ENCODE measurements at regions not wholly inside any gene's neighbourhood (a gene's known extent, or its start where the extent isn't known, plus 50 kb on each side); places are given as distances from the start of the nearest gene placed in this dataset.

- Histone ChIP-seq H3K27me3 (ENCODE audit: insufficient read depth, low read length) (no peaks in the 10 kb centered on the region), H3K4me1 (ENCODE audit: insufficient read depth, low read length) (no peaks in the 10 kb centered on the region), H3K27ac (ENCODE audit: low read length) (no peak overlapping the region), H3K4me3 (ENCODE audit: low read length) (no peak overlapping the region), H3K9me3 (ENCODE audit: insufficient read depth, low read depth, low read length) (no peaks in the 10 kb centered on the region), H3K9ac (ENCODE audit: low read depth, low read length) (no peak overlapping the region), H3K36me3 (ENCODE audit: insufficient read depth, low read depth, low read length) (no peaks in the 10 kb centered on the region)
These were observed 392.6 kb upstream of the INTU start for GRCh38 chr4:127239902-127240763.

DNA sequence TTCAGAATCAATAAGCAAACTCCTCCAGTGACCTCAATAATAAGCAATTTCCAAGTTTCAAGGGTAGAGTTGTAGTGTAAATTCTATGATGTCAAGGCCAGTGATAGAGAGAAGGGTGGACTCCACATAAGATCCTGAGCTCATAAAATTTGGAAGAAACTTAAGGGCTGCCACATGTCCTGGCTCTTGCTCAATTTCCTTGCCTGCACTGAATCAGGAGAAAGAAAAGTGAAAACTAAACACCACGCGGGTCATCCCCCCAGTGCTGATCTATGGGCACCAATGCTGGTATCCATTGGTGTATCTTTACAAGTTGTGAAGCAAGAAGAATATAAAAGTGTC is 392.0 kb upstream of the INTU start:
- no peak overlapping the region for H3K4me3 ChIP-seq (ENCODE audit: low read length)
- no peaks in the 10 kb centered on the region for H3K36me3 ChIP-seq (ENCODE audit: insufficient read depth, low read depth, low read length)
- H3K9me3 ChIP-seq (ENCODE audit: insufficient read depth, low read depth, low read length): no peaks in the 10 kb centered on the region
- H3K4me1 ChIP-seq (ENCODE audit: insufficient read depth, low read length): no peaks in the 10 kb centered on the region
- no peak overlapping the region for H3K9ac ChIP-seq (ENCODE audit: low read depth, low read length)
- H3K27me3 ChIP-seq (ENCODE audit: insufficient read depth, low read length): no peaks in the 10 kb centered on the region
- no peak overlapping the region for H3K27ac ChIP-seq (ENCODE audit: low read length)

- Histone ChIP-seq H3K4me1 (ENCODE audit: insufficient read depth, low read length) (no peaks in the 10 kb centered on the region), H3K27me3 (ENCODE audit: insufficient read depth, low read length) (no peaks in the 10 kb centered on the region), H3K9me3 (ENCODE audit: insufficient read depth, low read depth, low read length) (no peaks in the 10 kb centered on the region), H3K36me3 (ENCODE audit: insufficient read depth, low read depth, low read length) (no peaks in the 10 kb centered on the region), H3K4me3 (ENCODE audit: low read length) (no peak overlapping the region), H3K27ac (ENCODE audit: low read length) (no peak overlapping the region), H3K9ac (ENCODE audit: low read depth, low read length) (no peak overlapping the region)
These were observed 388.2 kb upstream of the INTU start for GRCh38 chr4:127244515-127244914.

GRCh38 chr4:127246963-127247952 is 385.5 kb upstream of the INTU start:
- Histone ChIP-seq H3K36me3 (ENCODE audit: insufficient read depth, low read depth, low read length) (no peaks in the 10 kb centered on the region), H3K27ac (ENCODE audit: low read length) (no peak overlapping the region), H3K9ac (ENCODE audit: low read depth, low read length) (no peak overlapping the region), H3K4me1 (ENCODE audit: insufficient read depth, low read length) (no peaks in the 10 kb centered on the region), H3K27me3 (ENCODE audit: insufficient read depth, low read length) (no peaks in the 10 kb centered on the region), H3K4me3 (ENCODE audit: low read length) (no peak overlapping the region), H3K9me3 (ENCODE audit: insufficient read depth, low read depth, low read length) (no peaks in the 10 kb centered on the region)

DNA sequence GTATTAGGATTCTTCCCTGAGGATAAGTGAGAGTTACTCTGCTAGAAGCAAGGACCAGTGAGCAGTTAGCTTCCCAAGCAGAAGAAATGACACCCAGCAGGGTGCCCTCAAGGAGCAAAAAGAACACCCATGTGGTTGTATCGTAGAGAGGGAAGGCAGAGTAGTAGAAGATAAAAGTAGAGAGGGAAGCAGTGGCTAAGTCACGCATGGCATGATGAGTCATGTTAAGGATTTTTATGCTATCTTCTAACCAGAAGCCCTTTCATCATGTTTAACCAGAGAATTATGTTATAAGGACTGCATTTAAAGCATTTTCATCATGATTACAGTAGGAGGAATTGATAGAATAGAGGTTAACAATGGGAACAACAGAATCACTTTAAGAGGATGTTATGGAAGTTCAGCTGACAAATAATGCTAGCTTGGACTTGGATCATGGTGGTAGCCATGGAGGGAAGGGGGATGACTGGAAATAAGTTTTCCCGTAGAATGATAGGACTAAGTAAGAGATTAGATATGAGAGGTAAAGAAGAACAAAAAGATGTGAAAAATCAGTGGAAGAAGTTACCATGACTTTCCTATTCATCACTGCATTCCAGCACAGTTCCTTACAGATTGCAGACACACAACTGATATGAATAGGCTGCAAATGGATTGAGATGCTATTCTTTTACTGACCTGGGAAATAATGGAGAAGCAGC is 383.5 kb upstream of the INTU start:
- no peaks in the 10 kb centered on the region for H3K9me3 ChIP-seq (ENCODE audit: insufficient read depth, low read depth, low read length)
- H3K36me3 ChIP-seq (ENCODE audit: insufficient read depth, low read depth, low read length): no peaks in the 10 kb centered on the region
- H3K27ac ChIP-seq (ENCODE audit: low read length): no peak overlapping the region
- no peaks in the 10 kb centered on the region for H3K4me1 ChIP-seq (ENCODE audit: insufficient read depth, low read length)
- H3K9ac ChIP-seq (ENCODE audit: low read depth, low read length): no peak overlapping the region
- no peak overlapping the region for H3K4me3 ChIP-seq (ENCODE audit: low read length)
- H3K27me3 ChIP-seq (ENCODE audit: insufficient read depth, low read length): no peaks in the 10 kb centered on the region

- Histone ChIP-seq H3K27me3 (ENCODE audit: insufficient read depth, low read length) (no peaks in the 10 kb centered on the region), H3K9ac (ENCODE audit: low read depth, low read length) (no peak overlapping the region), H3K27ac (ENCODE audit: low read length) (no peak overlapping the region), H3K4me3 (ENCODE audit: low read length) (no peak overlapping the region), H3K9me3 (ENCODE audit: insufficient read depth, low read depth, low read length) (no peaks in the 10 kb centered on the region), H3K36me3 (ENCODE audit: insufficient read depth, low read depth, low read length) (no peaks in the 10 kb centered on the region), H3K4me1 (ENCODE audit: insufficient read depth, low read length) (no peaks in the 10 kb centered on the region)
These were observed 383.0 kb upstream of the INTU start for GRCh38 chr4:127249767-127250108.

- H3K27ac ChIP-seq (ENCODE audit: low read length): no peak overlapping the region
- no peak overlapping the region for H3K4me3 ChIP-seq (ENCODE audit: low read length)
- H3K36me3 ChIP-seq (ENCODE audit: insufficient read depth, low read depth, low read length): no peaks in the 10 kb centered on the region
These were observed 382.2 kb upstream of the INTU start for GRCh38 chr4:127250577-127250976.

DNA sequence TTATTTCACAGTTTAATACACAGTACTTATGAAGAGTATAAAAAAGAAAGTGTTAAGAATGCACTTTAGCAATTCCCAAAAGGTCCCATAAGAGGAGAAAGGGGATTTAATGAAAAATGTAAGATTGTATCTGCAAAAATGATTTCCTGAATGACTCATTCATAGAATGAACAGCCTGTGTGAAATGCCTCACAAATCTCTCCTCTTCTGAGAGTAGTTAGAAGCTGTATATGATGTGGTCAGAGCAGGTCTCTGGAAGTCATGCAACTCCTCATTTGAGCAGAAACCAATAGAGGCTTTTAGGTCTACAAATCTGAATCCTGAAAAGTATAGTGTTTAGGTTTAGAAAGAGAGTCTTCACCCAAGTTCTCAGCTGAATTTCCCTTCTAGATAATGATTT is 381.3 kb upstream of the INTU start:
- Histone ChIP-seq H3K27me3 (ENCODE audit: insufficient read depth, low read length) (no peaks in the 10 kb centered on the region), H3K27ac (ENCODE audit: low read length) (no peak overlapping the region), H3K4me3 (ENCODE audit: low read length) (no peak overlapping the region), H3K4me1 (ENCODE audit: insufficient read depth, low read length) (no peaks in the 10 kb centered on the region), H3K36me3 (ENCODE audit: insufficient read depth, low read depth, low read length) (no peaks in the 10 kb centered on the region), H3K9ac (ENCODE audit: low read depth, low read length) (no peak overlapping the region), H3K9me3 (ENCODE audit: insufficient read depth, low read depth, low read length) (no peaks in the 10 kb centered on the region; the same call in 1 of the 2 replicates)

More at GRCh38 chr4:127250577-127250976, 382.2 kb upstream of the INTU start:
- Histone ChIP-seq H3K9me3 (ENCODE audit: insufficient read depth, low read depth, low read length) (no peaks in the 10 kb centered on the region), H3K27me3 (ENCODE audit: insufficient read depth, low read length) (no peaks in the 10 kb centered on the region), H3K9ac (ENCODE audit: low read depth, low read length) (no peak overlapping the region), H3K4me1 (ENCODE audit: insufficient read depth, low read length) (no peaks in the 10 kb centered on the region)

DNA sequence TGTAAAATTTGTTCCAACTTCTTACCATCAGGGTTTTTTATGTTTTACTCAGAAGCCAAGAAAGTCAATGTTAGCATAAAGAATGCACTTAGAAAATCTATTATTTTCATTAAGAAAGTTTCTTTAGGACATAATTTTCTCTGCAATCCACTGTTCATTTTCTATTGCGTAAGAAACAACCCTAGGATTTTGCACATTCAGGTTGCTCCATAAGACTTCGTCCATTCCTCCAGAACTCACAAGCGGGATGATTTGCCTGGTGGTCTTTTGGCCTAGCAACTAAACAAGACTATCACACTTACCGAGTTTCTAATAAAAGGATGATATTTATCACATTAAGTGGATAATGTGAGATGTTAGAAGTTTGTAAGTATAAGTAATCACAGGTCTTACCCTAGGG is 376.3 kb upstream of the INTU start:
- Histone ChIP-seq H3K27ac (ENCODE audit: low read length) (no peak overlapping the region), H3K4me3 (ENCODE audit: low read length) (no peak overlapping the region), H3K9me3 (ENCODE audit: insufficient read depth, low read depth, low read length) (no peaks in the 10 kb centered on the region; the same call in 1 of the 2 replicates), H3K4me1 (ENCODE audit: insufficient read depth, low read length) (no peaks in the 10 kb centered on the region), H3K9ac (ENCODE audit: low read depth, low read length) (no peak overlapping the region), H3K36me3 (ENCODE audit: insufficient read depth, low read depth, low read length) (no peaks in the 10 kb centered on the region), H3K27me3 (ENCODE audit: insufficient read depth, low read length) (no peaks in the 10 kb centered on the region)

DNA sequence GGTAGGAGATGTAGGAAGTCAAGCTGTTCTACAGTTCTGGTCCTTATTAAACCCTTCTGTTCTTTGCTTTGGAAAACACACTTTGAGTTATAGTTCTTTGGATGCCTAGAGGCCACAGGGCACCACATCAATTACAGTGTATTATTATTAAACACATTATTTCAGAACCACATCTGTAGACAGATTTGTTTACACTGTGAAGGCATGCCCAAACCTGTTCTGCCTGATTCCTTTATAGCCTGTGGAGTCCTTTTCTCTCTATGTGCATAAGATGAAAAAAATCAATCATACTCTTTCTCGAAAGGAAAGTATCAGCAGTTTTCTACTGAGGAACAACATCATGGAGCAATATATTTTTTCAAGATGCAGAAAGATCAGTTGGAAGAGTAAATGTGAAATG is 371.3 kb upstream of the INTU start:
- Histone ChIP-seq H3K36me3 (ENCODE audit: insufficient read depth, low read depth, low read length) (no peaks in the 10 kb centered on the region), H3K4me3 (ENCODE audit: low read length) (no peak overlapping the region), H3K27me3 (ENCODE audit: insufficient read depth, low read length) (no peaks in the 10 kb centered on the region), H3K9ac (ENCODE audit: low read depth, low read length) (no peak overlapping the region), H3K4me1 (ENCODE audit: insufficient read depth, low read length) (no peaks in the 10 kb centered on the region; the same call in 1 of the 2 replicates), H3K9me3 (ENCODE audit: insufficient read depth, low read depth, low read length) (no peaks in the 10 kb centered on the region), H3K27ac (ENCODE audit: low read length) (no peak overlapping the region)

DNA sequence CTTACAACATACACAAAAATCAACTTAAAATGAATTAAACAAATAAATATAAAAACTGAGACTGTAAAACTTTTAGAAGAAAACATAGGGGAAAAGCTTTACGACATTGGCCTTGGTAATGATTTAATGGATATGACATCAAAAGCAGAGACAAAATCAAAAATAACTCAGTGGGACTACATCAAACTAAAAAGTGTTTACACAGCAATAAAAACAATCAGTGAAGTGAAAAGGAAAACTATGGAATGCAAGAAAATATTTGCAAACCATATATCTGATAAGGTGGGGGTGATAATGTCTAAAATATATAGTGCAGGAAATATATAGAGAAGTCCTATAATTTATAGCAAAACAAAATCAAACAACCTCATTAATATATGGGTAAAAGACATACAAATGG is 364.4 kb upstream of the INTU start:
- H3K4me1 ChIP-seq (ENCODE audit: insufficient read depth, low read length): no peaks in the 10 kb centered on the region
- peaks cover 5% of the 10 kb centered on the region; the same call in 1 of the 2 replicates for H3K9me3 ChIP-seq (ENCODE audit: insufficient read depth, low read depth, low read length)
- H3K9ac ChIP-seq (ENCODE audit: low read depth, low read length): no peak overlapping the region
- no peak overlapping the region for H3K27ac ChIP-seq (ENCODE audit: low read length)
- no peak overlapping the region for H3K4me3 ChIP-seq (ENCODE audit: low read length)
- no peaks in the 10 kb centered on the region for H3K36me3 ChIP-seq (ENCODE audit: insufficient read depth, low read depth, low read length)
- H3K27me3 ChIP-seq (ENCODE audit: insufficient read depth, low read length): no peaks in the 10 kb centered on the region

Measured in iPS-20b (cell line).